SK-N-MC (cell line): ENCODE measurements at regions not wholly inside any gene's neighbourhood (a gene's known extent, or its start where the extent isn't known, plus 50 kb on each side); places are given as distances from the start of the nearest gene placed in this dataset.

Experiments
- DNase-seq: peaks from one replicate; pipeline ENCODE4 v3.0.0-alpha.2; 2011; ENCODE audit warnings: low read depth, low spot score
- H3K27ac ChIP-seq: fragments of 200-600 bp; sonication (generic); 2 replicates; pipeline ENCODE4 v1.5.1; 2016; ENCODE audit warnings: mixed run types
- H3K36me3 ChIP-seq: fragments of 200-600 bp; sonication (generic); 2 replicates; pipeline ENCODE4 v1.6.1; 2017; ENCODE audit warnings: antibody characterized with exemption, low read length, mixed read lengths; ENCODE audit not compliant: insufficient read depth
- H3K4me3 ChIP-seq: fragments of 200-600 bp; sonication (generic); 2 replicates; pipeline ENCODE4 v1.5.1; 2016
- H3K9ac ChIP-seq: fragments of 200-600 bp; sonication (generic); 2 replicates; pipeline ENCODE4 v1.8.0; 2017; ENCODE audit warnings: mixed run types, mixed read lengths; ENCODE audit not compliant: insufficient read length
- H3K9me3 ChIP-seq: fragments of 200-600 bp; sonication (generic); 2 replicates; pipeline ENCODE4 v1.6.1; 2017; ENCODE audit warnings: low read depth, mild to moderate bottlenecking, antibody characterized with exemption, low read length, moderate library complexity, mixed read lengths
- EZH2 ChIP-seq: fragments of 200-600 bp; sonication (generic); IDR thresholded peaks from one replicate; pipeline ENCODE4 v1.6.1; 2017; ENCODE audit warnings: antibody characterized with exemption
- FOXP2 ChIP-seq: optimal IDR thresholded peaks from 2 replicates; pipeline ENCODE3; 2011; ENCODE audit warnings: mild to moderate bottlenecking, moderate library complexity; ENCODE audit not compliant: insufficient read depth; ENCODE audit errors: extremely low read length, control extremely low read depth
- POLR2AphosphoS5 ChIP-seq: IDR thresholded peaks from 2 replicates; pipeline ENCODE4 v1.6.1; 2012; ENCODE audit warnings: mild to moderate bottlenecking, low read depth, low read length, borderline replicate concordance

DNA sequence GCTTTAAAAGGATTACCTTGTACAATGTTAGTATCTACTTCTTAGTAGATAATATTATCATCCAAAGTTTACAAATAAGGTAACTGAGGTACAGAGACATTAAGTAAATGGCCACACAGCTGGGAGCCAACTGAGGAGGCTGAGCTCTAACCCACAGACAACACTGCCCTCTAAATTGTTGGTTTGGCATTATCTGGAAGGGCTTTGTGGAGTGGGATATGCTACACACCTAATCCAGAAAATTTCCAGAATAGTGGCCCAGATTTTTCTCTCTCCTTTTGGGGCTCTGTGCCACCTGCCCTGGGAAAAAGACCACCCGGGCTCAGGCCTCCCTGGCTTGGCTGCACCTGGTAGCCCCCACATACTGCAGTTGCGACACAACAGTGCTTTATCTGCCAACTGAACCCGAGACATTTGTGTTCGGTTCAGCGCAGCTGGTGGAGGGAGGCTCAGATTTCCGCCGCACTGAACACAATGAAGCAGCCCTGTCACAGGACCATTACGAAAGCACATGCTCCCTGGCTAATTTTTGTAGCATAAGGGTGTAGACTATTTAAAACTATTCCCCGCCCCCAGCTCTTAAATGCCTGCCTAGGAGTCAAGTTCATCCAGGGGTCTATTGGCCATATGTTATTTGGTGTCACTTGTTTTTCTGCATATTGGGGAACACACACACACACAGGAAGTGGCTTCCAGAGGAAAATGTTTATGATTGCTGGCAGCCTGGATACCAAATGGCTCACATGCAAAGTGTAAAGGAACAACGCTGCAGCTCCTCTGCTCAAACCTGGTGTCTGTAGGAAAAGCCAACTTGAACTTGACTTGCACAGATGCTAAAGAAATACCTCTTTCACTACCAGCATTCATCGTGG lies 92.3 kb upstream of the ESRRG start:
- H3K36me3 ChIP-seq: no peaks in the 10 kb centered on the region
- H3K27ac ChIP-seq: no peak overlapping the region
- H3K9ac ChIP-seq: no peak overlapping the region
- no peak for DNase-seq
- H3K9me3 ChIP-seq: no peaks in the 10 kb centered on the region
- TF ChIP-seq EZH2 (no peak), FOXP2 (no peak), POLR2AphosphoS5 (no peak)
- no peak overlapping the region for H3K4me3 ChIP-seq

DNA sequence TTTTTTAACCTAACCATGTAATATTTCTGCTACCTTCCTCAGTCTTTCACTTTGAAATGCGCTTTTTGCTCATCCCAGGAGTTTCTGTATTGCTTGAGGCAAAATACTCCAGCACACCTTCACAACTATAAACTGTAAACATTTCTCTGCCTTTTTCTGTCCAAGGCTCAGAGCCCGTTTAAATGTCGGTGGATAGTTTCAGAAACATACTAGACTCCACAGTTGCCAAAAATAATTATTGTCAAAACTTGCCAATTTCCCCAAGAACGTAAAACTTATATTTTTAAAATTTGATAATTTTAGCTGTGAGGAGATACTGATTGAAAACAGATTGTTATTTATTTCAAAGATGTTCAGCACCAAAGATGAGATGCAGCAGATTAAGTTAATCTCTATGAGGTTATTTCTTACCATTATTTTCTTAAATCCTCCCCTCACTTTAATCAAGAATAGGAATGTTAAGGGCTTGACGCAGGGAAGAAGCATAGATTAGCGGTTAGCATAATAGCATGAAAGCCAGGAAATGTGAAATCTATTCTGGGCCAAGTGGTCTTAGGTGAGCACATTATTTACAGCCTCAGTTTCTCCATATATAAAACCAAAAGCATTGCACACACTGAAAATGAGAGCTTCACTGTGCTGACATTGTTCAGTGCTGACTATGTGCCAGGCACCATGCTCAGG lies 91.5 kb upstream of the ESRRG start:
- DNase-seq: no peak
- TF ChIP-seq FOXP2 (no peak), EZH2 (no peak), POLR2AphosphoS5 (no peak)
- no peaks in the 10 kb centered on the region for H3K36me3 ChIP-seq
- no peak overlapping the region for H3K9ac ChIP-seq
- H3K4me3 ChIP-seq: no peak overlapping the region
- H3K27ac ChIP-seq: no peak overlapping the region
- H3K9me3 ChIP-seq: no peaks in the 10 kb centered on the region

DNA sequence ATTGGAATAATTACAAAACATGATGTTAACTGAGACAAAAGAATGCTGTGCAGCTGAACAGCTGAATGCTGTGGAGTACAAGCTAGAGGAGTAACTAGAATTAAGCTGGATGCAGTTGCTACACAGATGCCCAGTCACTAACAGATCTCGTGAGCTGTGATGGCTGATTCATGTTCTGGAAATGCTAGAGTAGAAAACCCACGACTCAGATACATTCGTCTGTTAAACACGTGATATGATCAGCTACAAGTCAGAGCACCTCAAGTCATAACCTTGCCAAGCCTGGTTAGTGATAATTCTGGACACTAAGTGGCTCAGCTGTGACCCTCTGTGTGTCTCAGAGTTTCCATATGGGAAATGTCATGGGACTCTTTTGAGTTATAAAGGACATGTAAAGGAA lies 89.7 kb upstream of the ESRRG start:
- H3K9ac ChIP-seq: no peak overlapping the region
- H3K4me3 ChIP-seq: no peak overlapping the region
- no peak overlapping the region for H3K27ac ChIP-seq
- no peaks in the 10 kb centered on the region for H3K9me3 ChIP-seq
- no peaks in the 10 kb centered on the region for H3K36me3 ChIP-seq
- no peak for TF ChIP-seq POLR2AphosphoS5
- TF ChIP-seq FOXP2: no peak
- no peak for TF ChIP-seq EZH2
- DNase-seq: no peak

DNA sequence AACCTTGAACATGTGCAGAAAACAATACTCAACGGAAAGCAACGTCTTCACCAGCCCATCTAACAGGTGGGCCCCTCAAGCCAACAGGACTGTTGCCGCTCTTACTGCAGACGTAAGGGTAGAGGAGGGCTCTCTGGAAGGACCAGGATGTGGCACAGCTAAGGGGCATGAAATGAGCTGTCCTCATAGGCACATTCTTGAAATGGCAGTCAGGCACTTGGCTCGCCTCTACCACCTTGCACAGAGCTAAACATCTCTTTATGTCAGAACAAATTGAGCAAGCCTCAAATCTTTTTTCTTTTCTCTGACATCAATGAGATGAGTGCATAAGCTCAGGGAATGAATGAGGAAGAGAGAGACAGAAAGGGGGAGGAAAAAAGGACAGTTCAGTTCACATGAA lies 86.4 kb upstream of the ESRRG start:
- no peaks in the 10 kb centered on the region for H3K36me3 ChIP-seq
- no peak overlapping the region for H3K9ac ChIP-seq
- TF ChIP-seq FOXP2 (no peak), EZH2 (no peak), POLR2AphosphoS5 (no peak)
- no peaks in the 10 kb centered on the region for H3K9me3 ChIP-seq
- H3K27ac ChIP-seq: no peak overlapping the region
- DNase-seq: no peak
- H3K4me3 ChIP-seq: no peak overlapping the region

DNA sequence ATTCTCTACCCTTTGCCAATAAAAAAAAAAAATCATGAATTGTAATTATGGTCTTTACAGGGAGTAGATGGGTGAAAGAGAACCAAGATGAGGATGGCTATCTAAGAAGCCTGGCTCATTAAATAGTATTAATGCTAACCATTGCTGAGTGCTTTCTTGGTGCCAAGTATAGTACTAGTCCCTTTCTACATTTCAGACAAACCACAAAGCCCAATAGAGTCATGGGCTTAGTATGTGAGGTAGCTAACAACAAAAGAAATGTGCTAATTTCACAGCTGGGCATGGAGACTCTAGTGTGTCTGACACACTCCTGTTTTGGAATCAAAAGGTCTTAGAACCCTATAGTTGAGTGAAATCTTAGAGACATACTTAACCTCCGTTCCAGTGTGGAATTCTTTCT lies 84.5 kb upstream of the ESRRG start:
- no peak overlapping the region for H3K4me3 ChIP-seq
- DNase-seq: no peak
- H3K27ac ChIP-seq: no peak overlapping the region
- H3K9me3 ChIP-seq: no peaks in the 10 kb centered on the region
- H3K36me3 ChIP-seq: no peaks in the 10 kb centered on the region
- no peak overlapping the region for H3K9ac ChIP-seq
- TF ChIP-seq FOXP2 (no peak), POLR2AphosphoS5 (no peak), EZH2 (no peak)

DNA sequence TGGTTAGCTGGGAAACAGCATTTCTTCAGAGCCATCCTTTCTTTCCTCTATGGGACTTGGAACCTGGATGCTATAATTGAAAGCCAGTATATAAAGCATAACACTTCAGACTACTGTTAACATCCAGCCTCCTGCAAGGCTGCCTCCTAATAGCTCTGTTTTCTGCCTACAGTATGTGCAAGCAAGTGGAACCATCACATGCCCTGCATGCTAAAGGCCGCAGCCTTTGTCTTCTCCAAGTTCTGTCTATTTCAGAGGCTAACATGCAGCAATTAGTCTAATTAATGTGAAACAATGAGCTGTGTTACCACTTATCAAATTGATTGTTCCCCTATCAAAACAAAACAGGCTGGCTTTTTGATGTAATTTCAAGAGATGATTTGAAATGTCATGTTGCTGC lies 82.7 kb upstream of the ESRRG start:
- no peak for DNase-seq
- Histone ChIP-seq H3K4me3 (no peak overlapping the region), H3K9ac (no peak overlapping the region), H3K36me3 (no peaks in the 10 kb centered on the region), H3K27ac (no peak overlapping the region), H3K9me3 (no peaks in the 10 kb centered on the region)
- TF ChIP-seq FOXP2 (no peak), POLR2AphosphoS5 (no peak), EZH2 (no peak)

DNA sequence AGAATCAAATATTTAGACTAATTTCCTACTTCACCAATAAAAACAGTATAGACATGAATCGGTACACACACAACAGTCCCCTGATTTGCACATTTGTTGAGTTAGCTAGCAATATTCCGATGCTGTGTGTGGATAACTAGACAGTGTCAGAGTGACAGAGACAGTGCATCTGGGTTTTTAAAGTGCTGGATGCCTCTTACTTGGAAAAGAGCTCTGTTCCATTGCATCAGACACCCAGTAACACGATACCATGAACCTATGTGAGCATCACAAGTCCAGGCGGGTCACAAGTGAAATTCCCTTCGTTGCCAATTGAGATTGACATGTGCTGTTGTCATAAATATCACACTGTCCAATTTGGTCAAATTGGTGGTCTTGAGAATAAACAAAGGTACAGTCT lies 82.0 kb upstream of the ESRRG start:
- no peak overlapping the region for H3K27ac ChIP-seq
- H3K9ac ChIP-seq: no peak overlapping the region
- H3K36me3 ChIP-seq: no peaks in the 10 kb centered on the region
- H3K4me3 ChIP-seq: no peak overlapping the region
- TF ChIP-seq EZH2 (no peak), FOXP2 (no peak), POLR2AphosphoS5 (no peak)
- no peaks in the 10 kb centered on the region for H3K9me3 ChIP-seq
- no peak for DNase-seq

DNA sequence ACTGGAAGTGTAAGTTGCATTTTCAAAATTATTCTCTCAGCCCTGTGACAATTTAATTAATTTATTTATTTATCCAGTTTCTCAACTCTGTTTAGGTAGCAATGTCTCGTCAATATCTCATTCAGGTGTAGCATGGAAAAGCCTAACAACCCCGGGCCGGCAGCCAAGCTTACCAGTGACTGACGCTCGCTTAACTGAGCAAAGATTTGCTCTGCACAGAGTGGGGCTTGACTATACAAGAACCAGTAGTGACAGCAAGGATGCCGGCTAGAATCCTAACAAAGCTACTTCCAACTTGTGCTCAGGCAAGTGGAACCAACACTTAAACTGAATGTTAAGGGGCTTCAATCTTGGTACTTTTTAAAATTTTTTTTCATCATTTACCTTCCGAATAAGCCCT lies 80.9 kb upstream of the ESRRG start:
- no peaks in the 10 kb centered on the region for H3K9me3 ChIP-seq
- DNase-seq: no peak
- H3K27ac ChIP-seq: no peak overlapping the region
- H3K9ac ChIP-seq: no peak overlapping the region
- TF ChIP-seq POLR2AphosphoS5: no peak
- TF ChIP-seq FOXP2: no peak
- no peak for TF ChIP-seq EZH2
- H3K36me3 ChIP-seq: no peaks in the 10 kb centered on the region
- H3K4me3 ChIP-seq: no peak overlapping the region
